Activated B cell treated with CpG ODN at 0.5 μM for 24 hours (primary cell): ENCODE measurements at regions not wholly inside any gene's neighbourhood (a gene's known extent, or its start where the extent isn't known, plus 50 kb on each side); places are given as distances from the start of the nearest gene placed in this dataset.

Experiments
- ATAC-seq: fragments of 200-7000 bp; cut with Tn5 transposase; one replicate; pipeline ENCODE4 v1.10.0; 2021; ENCODE audit warnings: low read depth, mild to moderate bottlenecking, moderate library complexity
- CTCF ChIA-PET: fragments of 350-600 bp; sonication (Branson Sonifier 250); formaldehyde crosslinking; loops from one replicate; lab custom pipeline; 2021; ENCODE audit warnings: antibody characterized with exemption; lab: Charles Lee
- POLR2A ChIA-PET: fragments of 350-600 bp; sonication (Branson Sonifier 250); formaldehyde crosslinking; loops from one replicate; lab custom pipeline; 2021; ENCODE audit warnings: antibody characterized with exemption; lab: Charles Lee
- DNase-seq: peaks from one replicate; pipeline ENCODE4 v3.0.0; 2022
- H3K27ac Mint-ChIP-seq: one replicate; pipeline ENCODE4 v1.8.0; 2020; ENCODE audit warnings: mixed read lengths
- H3K27me3 Mint-ChIP-seq: one replicate; pipeline ENCODE4 v1.8.0; 2021; ENCODE audit warnings: mixed read lengths
- H3K36me3 Mint-ChIP-seq: one replicate; pipeline ENCODE4 v1.8.0; 2021; ENCODE audit warnings: low read depth, mixed read lengths
- H3K4me1 Mint-ChIP-seq: one replicate; pipeline ENCODE4 v1.8.0; 2021; ENCODE audit warnings: mixed read lengths
- H3K4me3 Mint-ChIP-seq: one replicate; pipeline ENCODE4 v1.8.0; 2020; ENCODE audit warnings: mild to moderate bottlenecking, mixed read lengths
- H3K9me3 Mint-ChIP-seq: one replicate; pipeline ENCODE4 v1.8.0; 2020; ENCODE audit warnings: mixed read lengths
- intact Hi-C: fragments of 100-400 bp; cut with micrococcal nuclease; formaldehyde crosslinking; loops from one replicate; pipeline ENCODE4 v1.15.1; 2024
- TF ChIP-seq, protein P1 (sequence below): fragments of 200-600 bp; IDR thresholded peaks from one replicate; pipeline ENCODE4 v1.8.0; 2022; ENCODE audit warnings: antibody characterized with exemption, mild to moderate bottlenecking

DNA sequence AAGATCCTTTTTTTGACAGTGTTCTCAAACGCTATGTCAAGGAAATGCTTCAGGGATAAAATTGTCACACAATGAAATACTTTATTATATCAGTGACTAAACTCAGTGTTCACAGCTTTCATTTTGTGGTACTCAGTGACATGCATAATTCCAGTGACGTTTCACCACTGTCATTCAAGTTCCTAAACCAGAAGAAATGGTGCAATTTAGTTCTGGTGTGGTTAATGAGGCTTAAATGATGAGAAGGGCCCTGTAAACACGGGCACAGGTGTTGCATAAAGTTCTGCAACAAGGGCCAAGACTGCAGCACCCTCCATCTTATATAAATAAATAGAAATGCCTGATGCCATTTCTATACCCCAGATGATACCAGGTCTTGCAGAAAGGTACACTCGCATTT, 1247.1 kb downstream of the GATA3 start:
- Mint-ChIP-seq H3K9me3 (no peaks in the 10 kb centered on the region), H3K27me3 (peaks cover 4% of the 10 kb centered on the region), H3K27ac (no peak overlapping the region), H3K4me1 (no peaks in the 10 kb centered on the region), H3K4me3 (no peak overlapping the region), H3K36me3 (no peaks in the 10 kb centered on the region)
- intact Hi-C loops = loop anchor here (5.0 kb wide), 2 partner anchors 1614 to 1879 kb away; no protein-coding TSS in a partner anchor
- DNase-seq (no peak), ATAC-seq (no peak)
- ChIA-PET CTCF (no interaction called here), POLR2A (no interaction called here)
- TF ChIP-seq, protein P1, sequence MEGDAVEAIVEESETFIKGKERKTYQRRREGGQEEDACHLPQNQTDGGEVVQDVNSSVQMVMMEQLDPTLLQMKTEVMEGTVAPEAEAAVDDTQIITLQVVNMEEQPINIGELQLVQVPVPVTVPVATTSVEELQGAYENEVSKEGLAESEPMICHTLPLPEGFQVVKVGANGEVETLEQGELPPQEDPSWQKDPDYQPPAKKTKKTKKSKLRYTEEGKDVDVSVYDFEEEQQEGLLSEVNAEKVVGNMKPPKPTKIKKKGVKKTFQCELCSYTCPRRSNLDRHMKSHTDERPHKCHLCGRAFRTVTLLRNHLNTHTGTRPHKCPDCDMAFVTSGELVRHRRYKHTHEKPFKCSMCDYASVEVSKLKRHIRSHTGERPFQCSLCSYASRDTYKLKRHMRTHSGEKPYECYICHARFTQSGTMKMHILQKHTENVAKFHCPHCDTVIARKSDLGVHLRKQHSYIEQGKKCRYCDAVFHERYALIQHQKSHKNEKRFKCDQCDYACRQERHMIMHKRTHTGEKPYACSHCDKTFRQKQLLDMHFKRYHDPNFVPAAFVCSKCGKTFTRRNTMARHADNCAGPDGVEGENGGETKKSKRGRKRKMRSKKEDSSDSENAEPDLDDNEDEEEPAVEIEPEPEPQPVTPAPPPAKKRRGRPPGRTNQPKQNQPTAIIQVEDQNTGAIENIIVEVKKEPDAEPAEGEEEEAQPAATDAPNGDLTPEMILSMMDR = no peak

DNA sequence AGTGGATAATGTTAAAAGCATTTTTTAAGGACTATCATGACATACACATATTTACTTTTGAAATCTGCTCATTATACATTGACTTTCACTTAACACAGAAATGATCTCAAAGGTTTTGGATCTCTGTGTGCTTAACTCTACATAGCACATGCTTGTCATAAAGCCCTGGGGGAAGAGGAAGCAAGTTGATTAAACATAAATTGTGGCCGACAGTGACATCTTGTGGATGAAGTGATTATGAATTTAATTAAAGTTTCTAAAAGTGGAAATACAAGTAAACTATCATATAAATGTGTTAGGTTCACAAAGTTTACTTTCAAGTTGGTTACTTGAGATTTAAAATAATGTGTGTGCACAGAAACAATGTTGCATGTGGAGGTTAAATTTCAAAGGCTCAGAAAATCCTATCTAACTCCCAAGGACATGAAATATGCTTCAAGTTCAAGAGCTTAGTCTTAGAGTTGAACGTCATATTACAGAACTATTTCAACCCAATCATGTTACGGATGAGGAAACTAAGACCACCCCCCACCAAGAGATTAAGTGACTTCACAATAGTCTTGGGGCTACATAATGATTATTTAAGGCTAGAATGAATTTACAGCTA, 1247.8 kb downstream of the GATA3 start:
- TF ChIP-seq, protein P1 = peak; percentile 33
- H3K27ac Mint-ChIP-seq = no peak overlapping the region
- CTCF ChIA-PET = interaction anchor here (1.0 to 1.2 kb wide), 2 partner anchors 1777 to 1779 kb away, joined by 3 to 7 read pairs; no protein-coding TSS in a partner anchor
- H3K4me1 Mint-ChIP-seq = no peaks in the 10 kb centered on the region
- no peaks in the 10 kb centered on the region for H3K9me3 Mint-ChIP-seq
- H3K36me3 Mint-ChIP-seq = no peaks in the 10 kb centered on the region
- intact Hi-C loops = loop anchor here (1.0 to 5.0 kb wide), 5 partner anchors 1430 to 1880 kb away; no protein-coding TSS in a partner anchor
- ATAC-seq = no peak
- no peak overlapping the region for H3K4me3 Mint-ChIP-seq
- peaks cover 8% of the 10 kb centered on the region for H3K27me3 Mint-ChIP-seq
- no peak for DNase-seq
- POLR2A ChIA-PET = no interaction called here

DNA sequence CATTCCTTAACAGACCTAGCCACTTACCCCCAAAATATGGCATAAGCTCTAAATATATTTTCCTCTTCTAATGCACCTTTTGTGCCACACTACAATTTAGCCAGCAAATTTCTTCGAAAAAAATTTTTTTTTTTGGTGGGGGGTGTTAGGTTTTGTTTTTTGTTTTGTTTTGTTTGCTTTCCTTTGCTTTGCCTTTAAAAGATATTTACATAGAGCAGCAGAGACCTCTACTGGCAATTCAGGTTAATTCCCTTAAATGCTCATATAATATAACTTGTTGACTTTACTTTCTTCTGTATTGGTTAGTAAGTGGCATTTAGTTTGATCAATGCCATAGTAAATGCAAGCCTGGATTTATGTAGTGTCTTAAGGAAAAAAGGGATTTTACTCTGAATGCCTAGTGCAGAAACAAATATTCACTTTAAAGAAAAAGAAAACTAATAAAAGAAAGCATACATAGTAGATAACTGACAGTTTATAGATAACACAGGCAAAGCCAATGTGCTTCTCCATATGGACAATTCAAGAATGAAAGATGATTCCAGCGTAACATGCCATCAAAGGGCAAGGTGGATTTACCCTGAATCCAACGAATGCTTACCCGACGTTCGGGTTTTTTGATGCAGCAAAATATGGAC, 1250.6 kb downstream of the GATA3 start:
- POLR2A ChIA-PET = no interaction called here
- H3K4me1 Mint-ChIP-seq = no peaks in the 10 kb centered on the region
- TF ChIP-seq, protein P1 = no peak
- peaks cover 8% of the 10 kb centered on the region for H3K27me3 Mint-ChIP-seq
- no peak overlapping the region for H3K27ac Mint-ChIP-seq
- no peak overlapping the region for H3K4me3 Mint-ChIP-seq
- no peak for ATAC-seq
- CTCF ChIA-PET = no interaction called here
- H3K36me3 Mint-ChIP-seq = no peaks in the 10 kb centered on the region
- H3K9me3 Mint-ChIP-seq = no peaks in the 10 kb centered on the region
- intact Hi-C loops = no loop called here
- DNase-seq = no peak

DNA sequence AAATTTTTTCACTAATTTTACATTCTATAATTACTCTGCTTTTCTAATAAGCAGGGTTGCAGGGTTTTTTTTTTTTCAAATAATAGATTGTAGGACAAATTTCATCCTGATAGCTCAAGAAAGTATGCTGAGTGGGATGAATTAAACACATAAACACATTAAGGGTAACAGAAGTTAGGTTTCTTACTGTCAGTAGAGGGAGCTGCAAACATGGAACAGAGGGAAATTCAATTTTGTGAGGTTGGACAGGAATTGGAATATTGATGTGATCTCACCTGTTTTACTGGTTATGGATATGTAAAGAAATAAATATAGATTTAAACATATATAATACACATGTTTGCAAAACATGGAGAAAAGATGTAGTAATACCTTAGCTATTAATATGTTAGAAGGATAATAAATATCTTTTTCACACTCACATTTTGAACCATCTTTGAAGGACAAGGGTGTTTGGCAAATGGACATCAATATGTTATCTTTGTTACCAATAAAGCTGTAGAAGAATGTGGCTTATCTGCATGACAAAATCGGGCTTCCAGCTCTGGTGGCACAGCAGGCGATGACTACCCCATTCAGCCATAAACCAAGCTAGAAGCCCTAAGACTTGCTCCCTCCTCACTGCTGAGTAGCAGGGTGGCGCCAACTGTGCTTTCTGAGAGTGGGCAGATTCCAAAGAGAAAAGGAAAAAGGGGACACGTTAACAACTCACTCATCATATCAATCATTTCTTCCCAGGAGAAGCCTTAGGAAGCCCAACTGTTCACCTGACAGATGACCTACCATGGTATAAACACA, 1257.4 kb downstream of the GATA3 start:
- Mint-ChIP-seq H3K4me1 (no peaks in the 10 kb centered on the region), H3K36me3 (no peaks in the 10 kb centered on the region), H3K27me3 (peaks cover under 1% of the 10 kb centered on the region), H3K9me3 (no peaks in the 10 kb centered on the region), H3K4me3 (no peak overlapping the region), H3K27ac (no peak overlapping the region)
- DNase-seq (no peak), ATAC-seq (no peak)
- ChIA-PET CTCF (no interaction called here), POLR2A (no interaction called here)
- intact Hi-C loops = no loop called here
- TF ChIP-seq, protein P1 = no peak

GRCh38 chr10:9315292-9315691, 1260.8 kb downstream of the GATA3 start:
- no peaks in the 10 kb centered on the region for H3K4me1 Mint-ChIP-seq
- no peak overlapping the region for H3K4me3 Mint-ChIP-seq
- DNase-seq (no peak), ATAC-seq (no peak)
- intact Hi-C loops = no loop called here
- TF ChIP-seq, protein P1 = no peak
- no peaks in the 10 kb centered on the region for H3K27me3 Mint-ChIP-seq
- H3K27ac Mint-ChIP-seq = no peak overlapping the region
- ChIA-PET POLR2A (no interaction called here), CTCF (no interaction called here)
- no peaks in the 10 kb centered on the region for H3K9me3 Mint-ChIP-seq
- H3K36me3 Mint-ChIP-seq = no peaks in the 10 kb centered on the region
